Transverse colon (tissue), 3 donors: ENCODE measurements at regions not wholly inside any gene's neighbourhood (a gene's known extent, or its start where the extent isn't known, plus 50 kb on each side); places are given as distances from the start of the nearest gene placed in this dataset.

Source experiments
- CTCF ChIP-seq, 5 experiments: fragments of 200-600 bp in 3 of 5; fragments of 450-650 bp in 2 of 5; sonication (generic) in 3 of 5; IDR thresholded peaks; 1 replicate in 2 of 5; 2 replicates in 3 of 5; pipeline ENCODE4 v1.5.1; 2016 to 2017; ENCODE audit warnings: antibody characterized with exemption in 5 of 5, inconsistent platforms in 3 of 5, mild to moderate bottlenecking in 2 of 5, moderate library complexity in 1 of 5
- EP300 ChIP-seq: sonication (generic); formaldehyde crosslinking; IDR thresholded peaks from one replicate; pipeline ENCODE4 v1.6.1; 2017; ENCODE audit warnings: antibody characterized with exemption, low read depth

- TF ChIP-seq EP300 = no peak
- TF ChIP-seq CTCF (IDR thresholded peaks at IDR 0.05) = no peak
These were observed 150.2 kb upstream of the KCNH8 start for GRCh38 chr3:18998069-18998468.
